ENCODE measurements at regions not wholly inside any gene's neighbourhood (a gene's known extent, or its start where the extent isn't known, plus 50 kb on each side); places are given as distances from the start of the nearest gene placed in this dataset.
A peak's percentile ranks its signal among the peaks of the same experiment; 100 is the strongest.

DNA sequence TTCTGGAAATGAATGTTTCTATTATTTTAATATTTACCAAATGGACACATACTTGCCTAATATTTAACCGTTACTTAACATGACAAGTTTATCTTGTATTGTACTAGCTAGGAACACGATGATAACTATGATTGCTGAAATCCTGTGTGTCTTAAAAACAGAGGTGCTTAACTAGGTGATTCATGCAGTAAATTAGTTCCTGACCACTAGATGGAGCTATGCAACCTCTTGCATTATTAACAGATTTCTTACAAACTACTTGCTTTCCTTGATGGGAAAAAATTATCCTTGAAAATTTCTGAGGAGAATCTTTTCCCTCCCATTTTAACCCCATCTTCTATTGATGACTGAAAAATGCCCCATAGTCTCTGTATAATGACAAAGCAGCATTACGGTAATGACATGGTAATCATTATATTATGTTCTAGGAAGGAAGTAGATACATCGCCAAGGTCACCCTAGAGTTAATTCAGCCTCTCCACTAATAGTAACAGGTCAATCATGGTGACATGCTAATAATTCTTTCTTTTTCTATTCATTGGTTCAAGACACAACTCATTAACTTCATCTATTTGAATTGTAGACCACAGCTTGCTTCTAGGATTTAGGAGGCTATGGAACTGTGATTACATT, 844.2 kb downstream of the RAPGEF2 start (continued):
- no peak for TF ChIP-seq CHD2 (IDR thresholded peaks at IDR 0.05; ENCODE audit: low read length)
- TF ChIP-seq, protein P1, sequence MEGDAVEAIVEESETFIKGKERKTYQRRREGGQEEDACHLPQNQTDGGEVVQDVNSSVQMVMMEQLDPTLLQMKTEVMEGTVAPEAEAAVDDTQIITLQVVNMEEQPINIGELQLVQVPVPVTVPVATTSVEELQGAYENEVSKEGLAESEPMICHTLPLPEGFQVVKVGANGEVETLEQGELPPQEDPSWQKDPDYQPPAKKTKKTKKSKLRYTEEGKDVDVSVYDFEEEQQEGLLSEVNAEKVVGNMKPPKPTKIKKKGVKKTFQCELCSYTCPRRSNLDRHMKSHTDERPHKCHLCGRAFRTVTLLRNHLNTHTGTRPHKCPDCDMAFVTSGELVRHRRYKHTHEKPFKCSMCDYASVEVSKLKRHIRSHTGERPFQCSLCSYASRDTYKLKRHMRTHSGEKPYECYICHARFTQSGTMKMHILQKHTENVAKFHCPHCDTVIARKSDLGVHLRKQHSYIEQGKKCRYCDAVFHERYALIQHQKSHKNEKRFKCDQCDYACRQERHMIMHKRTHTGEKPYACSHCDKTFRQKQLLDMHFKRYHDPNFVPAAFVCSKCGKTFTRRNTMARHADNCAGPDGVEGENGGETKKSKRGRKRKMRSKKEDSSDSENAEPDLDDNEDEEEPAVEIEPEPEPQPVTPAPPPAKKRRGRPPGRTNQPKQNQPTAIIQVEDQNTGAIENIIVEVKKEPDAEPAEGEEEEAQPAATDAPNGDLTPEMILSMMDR (IDR thresholded peaks at IDR 0.05; ENCODE audit: control extremely low read depth in 1 of 3, insufficient read depth in 1 of 3, low read depth in 1 of 3, low read length in 3 of 3) = peak in 2 of 3 experiments; percentile 47 to 62; a peak in 2 of 4 replicates
- peak; percentile 51; the same call in 1 of the 2 replicates for TF ChIP-seq JUND (IDR thresholded peaks at IDR 0.05; ENCODE audit: low read length)
- no peak for TF ChIP-seq EGR1 (IDR thresholded peaks at IDR 0.05; ENCODE audit: borderline replicate concordance, low read depth, low read length)

All from H1 (cell line).